Ishikawa (cell line): ENCODE measurements at regions not wholly inside any gene's neighbourhood (a gene's known extent, or its start where the extent isn't known, plus 50 kb on each side); places are given as distances from the start of the nearest gene placed in this dataset.

Experiments used
- CEBPB ChIP-seq: IDR thresholded peaks from 2 replicates; pipeline ENCODE4 v1.6.1; 2012
- CREB1 ChIP-seq: IDR thresholded peaks from 2 replicates; pipeline ENCODE4 v1.6.1; 2012; ENCODE audit warnings: low read depth
- EGR1 ChIP-seq: IDR thresholded peaks from 2 replicates; pipeline ENCODE4 v1.6.1; 2012
- FOXM1 ChIP-seq: IDR thresholded peaks from 2 replicates; pipeline ENCODE4 v1.6.1; 2012; ENCODE audit warnings: low read depth, borderline replicate concordance
- REST ChIP-seq: IDR thresholded peaks from 2 replicates; pipeline ENCODE4 v1.6.1; 2012; ENCODE audit warnings: low read depth, mild to moderate bottlenecking
- TAF1 ChIP-seq: IDR thresholded peaks from 2 replicates; pipeline ENCODE4 v1.6.1; 2012; ENCODE audit warnings: low read depth, mild to moderate bottlenecking
- YY1 ChIP-seq: IDR thresholded peaks from 2 replicates; pipeline ENCODE4 v1.6.1; 2012; ENCODE audit warnings: low read depth
- ZBTB7A ChIP-seq: IDR thresholded peaks from 2 replicates; pipeline ENCODE4 v1.6.1; 2012; ENCODE audit warnings: low read depth

- TF ChIP-seq FOXM1 (no peak), REST (no peak), EGR1 (no peak), CREB1 (no peak), CEBPB (no peak), TAF1 (no peak), ZBTB7A (no peak), YY1 (no peak)
Measured at GRCh38 chr5:72630081-72630480, 122.9 kb upstream of the ZNF366 start.
